ENCODE measurements at regions not wholly inside any gene's neighbourhood (a gene's known extent, or its start where the extent isn't known, plus 50 kb on each side); places are given as distances from the start of the nearest gene placed in this dataset.

DNA sequence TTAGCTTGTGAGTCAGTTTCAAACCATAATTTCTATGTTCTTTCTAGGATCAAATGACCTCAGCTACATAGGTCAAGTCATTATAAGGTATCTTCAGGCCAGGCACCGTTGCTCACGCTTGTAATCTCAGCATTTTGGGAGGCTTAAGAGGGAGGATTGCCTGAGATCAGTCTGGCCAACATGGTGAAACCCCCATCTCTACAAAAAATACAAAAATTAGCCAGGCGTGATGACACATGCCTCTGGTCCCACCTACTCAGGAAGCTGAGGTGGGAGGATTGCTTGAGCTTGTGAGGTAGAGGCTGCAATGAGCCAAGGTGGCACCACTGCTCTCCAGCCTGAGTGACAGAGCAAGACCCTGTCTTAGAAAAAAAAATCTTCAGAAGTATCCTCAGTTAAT, 362.3 kb downstream of the GATA3 start:
- DNase-seq (ENCODE audit: low spot score) = no peak
- no peaks in the 10 kb centered on the region for H3K4me1 Mint-ChIP-seq (ENCODE audit: unreplicated experiment)
- H3K27me3 Mint-ChIP-seq (ENCODE audit: unreplicated experiment) = peaks cover 1% of the 10 kb centered on the region
- H3K36me3 Mint-ChIP-seq (ENCODE audit: low read depth, unreplicated experiment) = no peaks in the 10 kb centered on the region
- no peak overlapping the region for H3K4me3 Mint-ChIP-seq (ENCODE audit: unreplicated experiment)
- no peak overlapping the region for H3K27ac Mint-ChIP-seq (ENCODE audit: unreplicated experiment)
- no peaks in the 10 kb centered on the region for H3K9me3 Mint-ChIP-seq (ENCODE audit: unreplicated experiment)
- TF ChIP-seq, protein P1, sequence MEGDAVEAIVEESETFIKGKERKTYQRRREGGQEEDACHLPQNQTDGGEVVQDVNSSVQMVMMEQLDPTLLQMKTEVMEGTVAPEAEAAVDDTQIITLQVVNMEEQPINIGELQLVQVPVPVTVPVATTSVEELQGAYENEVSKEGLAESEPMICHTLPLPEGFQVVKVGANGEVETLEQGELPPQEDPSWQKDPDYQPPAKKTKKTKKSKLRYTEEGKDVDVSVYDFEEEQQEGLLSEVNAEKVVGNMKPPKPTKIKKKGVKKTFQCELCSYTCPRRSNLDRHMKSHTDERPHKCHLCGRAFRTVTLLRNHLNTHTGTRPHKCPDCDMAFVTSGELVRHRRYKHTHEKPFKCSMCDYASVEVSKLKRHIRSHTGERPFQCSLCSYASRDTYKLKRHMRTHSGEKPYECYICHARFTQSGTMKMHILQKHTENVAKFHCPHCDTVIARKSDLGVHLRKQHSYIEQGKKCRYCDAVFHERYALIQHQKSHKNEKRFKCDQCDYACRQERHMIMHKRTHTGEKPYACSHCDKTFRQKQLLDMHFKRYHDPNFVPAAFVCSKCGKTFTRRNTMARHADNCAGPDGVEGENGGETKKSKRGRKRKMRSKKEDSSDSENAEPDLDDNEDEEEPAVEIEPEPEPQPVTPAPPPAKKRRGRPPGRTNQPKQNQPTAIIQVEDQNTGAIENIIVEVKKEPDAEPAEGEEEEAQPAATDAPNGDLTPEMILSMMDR (IDR thresholded peaks at IDR 0.05; ENCODE audit: unreplicated experiment) = no peak

DNA sequence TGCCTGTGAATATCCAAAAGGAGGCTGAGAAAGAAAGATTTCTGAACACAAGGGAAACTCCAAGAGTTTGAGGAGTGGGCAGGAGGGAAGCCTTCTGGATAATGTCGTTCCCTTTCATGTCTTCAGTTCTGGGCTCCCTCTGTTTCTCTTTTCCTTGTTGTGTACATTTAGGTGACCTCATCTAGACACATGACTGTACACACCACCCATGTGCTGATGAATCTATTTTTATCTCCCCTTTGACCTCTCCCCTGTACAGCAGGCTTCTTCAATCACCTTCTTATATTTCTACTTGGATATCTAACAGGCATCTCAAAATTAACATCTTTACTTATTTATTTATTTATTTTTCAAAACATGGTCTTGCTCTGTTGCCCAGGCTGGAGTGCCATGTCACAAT, 363.1 kb downstream of the GATA3 start:
- Mint-ChIP-seq H3K27me3 (ENCODE audit: unreplicated experiment) (peaks cover 1% of the 10 kb centered on the region), H3K9me3 (ENCODE audit: unreplicated experiment) (no peaks in the 10 kb centered on the region), H3K4me1 (ENCODE audit: unreplicated experiment) (no peaks in the 10 kb centered on the region), H3K27ac (ENCODE audit: unreplicated experiment) (no peak overlapping the region), H3K36me3 (ENCODE audit: low read depth, unreplicated experiment) (no peaks in the 10 kb centered on the region), H3K4me3 (ENCODE audit: unreplicated experiment) (no peak overlapping the region)
- no peak for DNase-seq (ENCODE audit: low spot score)
- TF ChIP-seq, protein P1 (IDR thresholded peaks at IDR 0.05; ENCODE audit: unreplicated experiment) = no peak

DNA sequence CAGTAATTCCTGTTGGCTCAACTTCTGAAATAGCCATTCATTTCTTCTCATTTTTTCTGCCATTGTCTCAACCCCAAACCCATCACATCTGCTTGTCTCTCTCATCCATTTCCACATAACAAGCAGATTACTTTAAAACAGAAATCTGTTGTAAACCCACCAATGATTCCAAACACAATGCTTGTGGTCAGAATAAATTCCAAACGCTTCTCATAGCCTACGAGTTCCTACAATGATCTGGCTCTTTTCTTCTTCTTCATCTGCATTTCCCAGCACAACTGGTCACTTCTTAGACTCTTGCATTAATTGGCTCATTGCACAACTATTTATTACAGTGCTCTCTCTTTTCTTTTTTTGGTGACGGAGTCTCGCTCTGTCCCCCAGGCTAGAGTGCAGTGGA, 364.1 kb downstream of the GATA3 start:
- Mint-ChIP-seq H3K27me3 (ENCODE audit: unreplicated experiment) (peaks cover 1% of the 10 kb centered on the region), H3K9me3 (ENCODE audit: unreplicated experiment) (no peaks in the 10 kb centered on the region), H3K4me1 (ENCODE audit: unreplicated experiment) (no peaks in the 10 kb centered on the region), H3K36me3 (ENCODE audit: low read depth, unreplicated experiment) (no peaks in the 10 kb centered on the region), H3K27ac (ENCODE audit: unreplicated experiment) (no peak overlapping the region), H3K4me3 (ENCODE audit: unreplicated experiment) (no peak overlapping the region)
- TF ChIP-seq, protein P1 (IDR thresholded peaks at IDR 0.05; ENCODE audit: unreplicated experiment) = no peak
- DNase-seq (ENCODE audit: low spot score) = no peak

DNA sequence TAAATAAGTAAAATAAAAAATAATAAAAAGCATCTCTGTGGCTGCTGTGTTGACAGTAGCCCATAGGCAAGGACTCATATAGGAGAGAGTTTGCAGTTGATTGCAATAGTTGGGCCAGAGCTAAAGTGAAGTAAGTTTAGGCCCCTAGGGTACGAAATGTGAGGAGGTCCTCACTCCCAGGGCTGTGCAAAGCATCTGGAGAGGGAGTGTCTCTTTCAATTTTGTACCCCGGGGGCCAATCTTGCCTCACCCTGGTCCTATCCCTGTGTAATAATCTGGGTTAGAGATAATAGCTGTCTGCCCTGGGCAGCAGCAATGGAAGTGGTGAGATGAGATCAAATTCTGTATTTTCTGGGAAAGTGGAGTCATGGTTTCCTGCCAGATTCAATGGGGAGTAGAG, 365.7 kb downstream of the GATA3 start:
- no peak overlapping the region for H3K27ac Mint-ChIP-seq (ENCODE audit: unreplicated experiment)
- TF ChIP-seq, protein P1 (IDR thresholded peaks at IDR 0.05; ENCODE audit: unreplicated experiment) = no peak
- peaks cover 1% of the 10 kb centered on the region for H3K27me3 Mint-ChIP-seq (ENCODE audit: unreplicated experiment)
- no peaks in the 10 kb centered on the region for H3K9me3 Mint-ChIP-seq (ENCODE audit: unreplicated experiment)
- no peaks in the 10 kb centered on the region for H3K36me3 Mint-ChIP-seq (ENCODE audit: low read depth, unreplicated experiment)
- H3K4me1 Mint-ChIP-seq (ENCODE audit: unreplicated experiment) = peaks cover 6% of the 10 kb centered on the region
- no peak overlapping the region for H3K4me3 Mint-ChIP-seq (ENCODE audit: unreplicated experiment)
- no peak for DNase-seq (ENCODE audit: low spot score)

DNA sequence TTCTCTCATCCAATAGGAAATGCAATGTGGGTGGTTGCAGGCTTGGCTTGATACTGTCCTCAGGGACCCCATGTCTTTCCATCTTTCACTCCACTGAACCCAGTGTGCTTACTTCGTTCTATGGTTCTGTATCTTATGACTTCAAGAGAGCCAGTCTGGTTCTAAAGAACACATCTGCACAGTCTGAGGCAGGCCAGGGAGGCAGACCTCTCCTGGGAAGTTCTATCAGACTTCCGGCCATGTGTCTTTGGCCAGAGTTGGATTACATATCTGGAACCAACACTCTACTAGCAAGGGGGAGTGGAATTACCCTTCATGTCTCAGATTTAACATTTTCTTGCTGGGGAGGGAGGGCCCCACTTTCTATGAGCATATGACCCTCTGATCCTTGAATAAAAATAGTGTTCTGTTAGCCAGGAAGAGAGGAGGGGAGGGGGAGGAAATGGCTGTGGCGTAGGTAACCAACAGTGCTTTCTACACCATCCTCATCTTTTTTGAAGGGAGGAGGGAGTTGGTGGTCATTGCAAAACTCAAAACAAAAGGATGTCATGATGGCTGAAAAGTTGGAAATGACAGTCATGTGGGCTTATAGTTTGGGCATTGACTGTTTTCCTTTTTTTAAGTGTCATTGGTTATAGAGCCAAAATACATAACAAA, 370.2 kb downstream of the GATA3 start:
- DNase-seq (ENCODE audit: low spot score) = no peak
- H3K27ac Mint-ChIP-seq (ENCODE audit: unreplicated experiment) = no peak overlapping the region
- no peaks in the 10 kb centered on the region for H3K36me3 Mint-ChIP-seq (ENCODE audit: low read depth, unreplicated experiment)
- TF ChIP-seq, protein P1 (IDR thresholded peaks at IDR 0.05; ENCODE audit: unreplicated experiment) = no peak
- H3K4me3 Mint-ChIP-seq (ENCODE audit: unreplicated experiment) = no peak overlapping the region
- H3K27me3 Mint-ChIP-seq (ENCODE audit: unreplicated experiment) = peaks cover 1% of the 10 kb centered on the region
- no peaks in the 10 kb centered on the region for H3K9me3 Mint-ChIP-seq (ENCODE audit: unreplicated experiment)
- H3K4me1 Mint-ChIP-seq (ENCODE audit: unreplicated experiment) = peaks cover 6% of the 10 kb centered on the region
